Natural killer cell (primary cell): ENCODE measurements at regions not wholly inside any gene's neighbourhood (a gene's known extent, or its start where the extent isn't known, plus 50 kb on each side); places are given as distances from the start of the nearest gene placed in this dataset.

Experiments used
- ATAC-seq, 3 donors: fragments of 150-1000 bp in 2 of 3; fragments of 200-7000 bp in 1 of 3; cut with Tn5 transposase; 1 replicate in 1 of 3; 2 replicates in 2 of 3; pipeline ENCODE4 v1.10.0; 2021; ENCODE audit warnings: mild to moderate bottlenecking in 2 of 3, moderate library complexity in 2 of 3
- DNase-seq, 2 donors: peaks; one replicate each; pipeline versions ENCODE4 v3.0.0 to v3.0.0-alpha.2; 2013 to 2021; ENCODE audit warnings: mixed read lengths in 1 of 2
- H3K27ac ChIP-seq: one replicate; pipeline ENCODE4 v1.5.1; 2013; ENCODE audit warnings: mild to moderate bottlenecking, low read length
- H3K27me3 ChIP-seq: one replicate; pipeline ENCODE4 v1.6.1; 2013; ENCODE audit warnings: low read length; ENCODE audit not compliant: control insufficient read depth, insufficient read depth
- H3K36me3 ChIP-seq: one replicate; pipeline ENCODE4 v1.6.1; 2013; ENCODE audit warnings: low read length; ENCODE audit not compliant: control insufficient read depth, insufficient read depth
- H3K4me1 ChIP-seq: one replicate; pipeline ENCODE4 v1.6.1; 2013; ENCODE audit warnings: low read length; ENCODE audit not compliant: control insufficient read depth, insufficient read depth
- H3K4me3 ChIP-seq: one replicate; pipeline ENCODE4 v1.5.1; 2013; ENCODE audit warnings: low read length
- H3K9me3 ChIP-seq: one replicate; pipeline ENCODE4 v1.6.1; 2013; ENCODE audit warnings: low read length; ENCODE audit not compliant: control insufficient read depth, insufficient read depth
- H3K27ac Mint-ChIP-seq, 2 donors: one replicate each; pipeline ENCODE4 v1.8.0; 2022; ENCODE audit warnings: mild to moderate bottlenecking in 2 of 2, mixed read lengths in 2 of 2, moderate library complexity in 1 of 2
- H3K27me3 Mint-ChIP-seq, 2 donors: one replicate each; pipeline ENCODE4 v1.8.0; 2022; ENCODE audit warnings: low read depth in 2 of 2, mixed read lengths in 2 of 2
- H3K36me3 Mint-ChIP-seq: one replicate; pipeline ENCODE4 v1.8.0; 2022; ENCODE audit warnings: mixed read lengths
- H3K4me1 Mint-ChIP-seq, 2 donors: one replicate each; pipeline ENCODE4 v1.8.0; 2022; ENCODE audit warnings: mixed read lengths in 2 of 2
- H3K4me3 Mint-ChIP-seq: one replicate; pipeline ENCODE4 v1.8.0; 2022; ENCODE audit warnings: mild to moderate bottlenecking, moderate library complexity, mixed read lengths
- H3K9me3 Mint-ChIP-seq, 2 donors: one replicate each; pipeline ENCODE4 v1.8.0; 2022; ENCODE audit warnings: mixed read lengths in 2 of 2
- WGBS: methylation state at CpG from one replicate; pipeline ENCODE4 v1.1.7; 2013; ENCODE audit warnings: missing lambda C conversion rate; ENCODE audit not compliant: insufficient coverage; 5-methylcytosine and 5-hydroxymethylcytosine counted together
- intact Hi-C: fragments of 100-400 bp; cut with micrococcal nuclease; formaldehyde crosslinking; loops from one replicate; pipeline ENCODE4 v1.14.2; 2022
- TF ChIP-seq, protein P1 (sequence below): fragments of 200-600 bp; IDR thresholded peaks from one replicate; pipeline ENCODE4 v1.8.0; 2022; ENCODE audit warnings: antibody characterized with exemption

DNA sequence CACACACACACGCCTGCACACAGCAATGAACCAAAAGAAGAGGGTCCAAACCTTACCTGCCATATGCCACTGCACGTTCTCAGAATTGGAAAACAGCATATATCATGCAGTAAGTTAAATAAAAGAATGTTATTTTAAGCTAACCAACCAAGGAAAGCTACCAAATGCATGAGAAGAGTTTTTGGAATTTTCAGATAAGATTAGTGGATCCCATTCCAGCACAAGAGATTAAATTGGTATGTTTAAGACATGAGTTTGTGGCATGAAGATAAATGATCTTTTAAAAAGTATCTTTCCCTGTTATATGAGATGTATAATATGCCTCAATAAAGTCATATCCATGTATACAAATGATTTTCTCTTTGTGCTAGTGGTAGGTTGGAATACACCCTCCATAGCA, 811.4 kb downstream of the NR2F2 start:
- DNase-seq = no peak
- no peaks in the 10 kb centered on the region for H3K27me3 ChIP-seq
- Mint-ChIP-seq H3K36me3 (no peaks in the 10 kb centered on the region), H3K4me3 (no peak overlapping the region), H3K4me1 (no peaks in the 10 kb centered on the region), H3K9me3 (peaks cover 7 to 11% of the 10 kb centered on the region in 2 donors), H3K27me3 (peaks cover 0 to 4% of the 10 kb centered on the region in 2 donors), H3K27ac (no peak overlapping the region)
- ATAC-seq = no peak
- H3K27ac ChIP-seq = no peak overlapping the region
- no peak overlapping the region for H3K4me3 ChIP-seq
- TF ChIP-seq, protein P1, sequence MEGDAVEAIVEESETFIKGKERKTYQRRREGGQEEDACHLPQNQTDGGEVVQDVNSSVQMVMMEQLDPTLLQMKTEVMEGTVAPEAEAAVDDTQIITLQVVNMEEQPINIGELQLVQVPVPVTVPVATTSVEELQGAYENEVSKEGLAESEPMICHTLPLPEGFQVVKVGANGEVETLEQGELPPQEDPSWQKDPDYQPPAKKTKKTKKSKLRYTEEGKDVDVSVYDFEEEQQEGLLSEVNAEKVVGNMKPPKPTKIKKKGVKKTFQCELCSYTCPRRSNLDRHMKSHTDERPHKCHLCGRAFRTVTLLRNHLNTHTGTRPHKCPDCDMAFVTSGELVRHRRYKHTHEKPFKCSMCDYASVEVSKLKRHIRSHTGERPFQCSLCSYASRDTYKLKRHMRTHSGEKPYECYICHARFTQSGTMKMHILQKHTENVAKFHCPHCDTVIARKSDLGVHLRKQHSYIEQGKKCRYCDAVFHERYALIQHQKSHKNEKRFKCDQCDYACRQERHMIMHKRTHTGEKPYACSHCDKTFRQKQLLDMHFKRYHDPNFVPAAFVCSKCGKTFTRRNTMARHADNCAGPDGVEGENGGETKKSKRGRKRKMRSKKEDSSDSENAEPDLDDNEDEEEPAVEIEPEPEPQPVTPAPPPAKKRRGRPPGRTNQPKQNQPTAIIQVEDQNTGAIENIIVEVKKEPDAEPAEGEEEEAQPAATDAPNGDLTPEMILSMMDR = no peak
- no CpG with 5 or more reads among the region's 2 CpGs for WGBS
- intact Hi-C loops = no loop called here
- H3K9me3 ChIP-seq = peaks cover 5% of the 10 kb centered on the region
- H3K4me1 ChIP-seq = no peaks in the 10 kb centered on the region
- no peaks in the 10 kb centered on the region for H3K36me3 ChIP-seq

DNA sequence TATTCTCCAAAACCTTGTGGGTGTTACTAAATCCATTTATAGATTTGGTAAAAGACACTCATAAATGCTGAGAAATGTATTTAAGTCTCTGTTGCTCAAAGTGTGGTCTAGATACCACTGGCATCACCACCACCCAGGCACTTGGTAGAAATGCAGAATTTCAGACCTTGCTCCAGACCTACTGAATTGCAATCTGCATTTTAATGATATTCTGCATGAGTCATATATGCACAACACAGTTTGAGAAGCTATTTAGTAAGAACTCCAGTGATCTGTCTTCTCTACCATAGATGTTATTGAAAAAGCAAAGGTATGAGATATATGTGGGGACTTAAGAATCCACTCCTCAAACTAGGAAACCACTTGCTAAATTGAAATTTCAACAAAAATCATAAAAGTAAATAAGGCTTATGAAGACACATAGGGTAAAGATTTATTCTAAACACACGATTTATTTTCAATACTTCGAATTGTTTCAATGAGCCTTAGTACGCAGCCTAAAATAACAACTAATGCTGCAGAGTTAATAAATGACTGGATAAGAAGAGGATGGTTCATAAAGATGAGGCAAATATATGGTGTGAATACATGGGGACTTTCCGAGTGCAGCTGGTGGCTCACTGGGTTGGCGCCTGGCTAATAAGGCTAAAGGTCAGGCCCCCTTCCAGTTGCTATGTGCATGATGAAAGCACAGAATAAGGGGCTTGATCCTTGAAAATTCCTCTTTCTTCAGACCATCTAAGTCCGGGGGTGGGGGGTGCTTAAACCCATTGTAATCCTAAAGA, 813.3 kb downstream of the NR2F2 start:
- TF ChIP-seq, protein P1 = no peak
- Mint-ChIP-seq H3K4me1 (no peaks in the 10 kb centered on the region), H3K27me3 (peaks cover 0 to 3% of the 10 kb centered on the region in 2 donors), H3K9me3 (peaks cover 9% of the 10 kb centered on the region in 2 donors), H3K36me3 (no peaks in the 10 kb centered on the region), H3K27ac (no peak overlapping the region), H3K4me3 (no peak overlapping the region)
- peaks cover 5% of the 10 kb centered on the region for H3K9me3 ChIP-seq
- intact Hi-C loops = no loop called here
- H3K4me3 ChIP-seq = no peak overlapping the region
- H3K36me3 ChIP-seq = no peaks in the 10 kb centered on the region
- ATAC-seq (no peak), DNase-seq (no peak)
- WGBS = 99% methylated on average over 5 of the region's 6 CpGs
- H3K4me1 ChIP-seq = no peaks in the 10 kb centered on the region
- H3K27ac ChIP-seq = no peak overlapping the region
- H3K27me3 ChIP-seq = no peaks in the 10 kb centered on the region

DNA sequence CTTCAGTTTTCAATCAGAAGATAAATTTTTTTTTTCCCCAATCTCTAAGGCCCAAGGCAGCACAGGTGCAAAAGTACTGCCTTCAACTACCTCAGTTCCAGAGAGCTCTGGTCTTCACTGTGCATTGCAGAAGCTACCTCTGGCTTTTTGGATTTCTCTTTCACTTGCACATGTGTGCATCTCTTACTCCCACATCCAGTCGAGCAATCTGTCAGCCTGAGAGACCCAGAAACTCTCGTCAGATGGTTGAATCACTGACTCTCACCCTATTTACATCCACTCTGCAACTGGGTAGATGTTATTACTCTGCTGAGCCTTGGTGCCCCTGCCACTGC, 813.8 kb downstream of the NR2F2 start:
- 80% methylated on average over 2 of the region's 2 CpGs for WGBS
- peaks cover 5% of the 10 kb centered on the region for H3K9me3 ChIP-seq
- ATAC-seq (no peak), DNase-seq (no peak)
- no peaks in the 10 kb centered on the region for H3K36me3 ChIP-seq
- intact Hi-C loops = no loop called here
- Mint-ChIP-seq H3K27me3 (no peaks in the 10 kb centered on the region), H3K4me3 (no peak overlapping the region), H3K9me3 (peaks cover 6 to 7% of the 10 kb centered on the region in 2 donors), H3K4me1 (no peaks in the 10 kb centered on the region), H3K27ac (no peak overlapping the region), H3K36me3 (no peaks in the 10 kb centered on the region)
- TF ChIP-seq, protein P1 = no peak
- no peak overlapping the region for H3K27ac ChIP-seq
- H3K4me3 ChIP-seq = no peak overlapping the region
- H3K4me1 ChIP-seq = no peaks in the 10 kb centered on the region
- H3K27me3 ChIP-seq = no peaks in the 10 kb centered on the region
